CD4-positive, alpha-beta T cell treated with Interleukin-6 for 4 hours (primary cell): ENCODE measurements at regions not wholly inside any gene's neighbourhood (a gene's known extent, or its start where the extent isn't known, plus 50 kb on each side); places are given as distances from the start of the nearest gene placed in this dataset.
"Not testable (repeated sequence)": the region's sequence is repeated elsewhere in the genome, so short reads cannot be mapped to it uniquely, and the experiment has no call there.

Experiments used
- DNase-seq: peaks from one replicate; pipeline ENCODE4 v3.0.0-alpha.2; 2020; ENCODE audit warnings: mixed read lengths

- DNase-seq: no peak
Measured at GRCh38 chr4:27775156-27775555, 914.5 kb downstream of the STIM2 start.

GRCh38 chr4:27779827-27780226 lies 919.2 kb downstream of the STIM2 start:
- no peak for DNase-seq

GRCh38 chr4:27787195-27787594 lies 926.6 kb downstream of the STIM2 start:
- DNase-seq: no peak

GRCh38 chr4:27789773-27790172 lies 929.1 kb downstream of the STIM2 start:
- no peak for DNase-seq

GRCh38 chr4:27790911-27791310 lies 930.3 kb downstream of the STIM2 start:
- DNase-seq: no peak

GRCh38 chr4:27791640-27792039 lies 931.0 kb downstream of the STIM2 start:
- DNase-seq: no peak

- DNase-seq: no peak
Measured at GRCh38 chr4:27807207-27807606, 946.6 kb downstream of the STIM2 start.

GRCh38 chr4:27811948-27812347 lies 951.3 kb downstream of the STIM2 start:
- no peak for DNase-seq

GRCh38 chr4:27813226-27813625 lies 952.6 kb downstream of the STIM2 start:
- not testable (repeated sequence) for DNase-seq

- DNase-seq: not testable (repeated sequence)
Measured at GRCh38 chr4:27813699-27814425, 953.2 kb downstream of the STIM2 start.

GRCh38 chr4:27819246-27819645 lies 958.6 kb downstream of the STIM2 start:
- no peak for DNase-seq

GRCh38 chr4:27828843-27829242 lies 968.2 kb downstream of the STIM2 start:
- DNase-seq: no peak

GRCh38 chr4:27830251-27830650 lies 969.6 kb downstream of the STIM2 start:
- DNase-seq: no peak

GRCh38 chr4:27835851-27836250 lies 975.2 kb downstream of the STIM2 start:
- no peak for DNase-seq

- DNase-seq: no peak
Measured at GRCh38 chr4:27836523-27836922, 975.9 kb downstream of the STIM2 start.

- DNase-seq: no peak
Measured at GRCh38 chr4:27843776-27844175, 983.1 kb downstream of the STIM2 start.

GRCh38 chr4:27844376-27844775 lies 983.7 kb downstream of the STIM2 start:
- no peak for DNase-seq

GRCh38 chr4:27846951-27847350 lies 986.3 kb downstream of the STIM2 start:
- DNase-seq: no peak

- DNase-seq: no peak
Measured at GRCh38 chr4:27861381-27861787, 1000.7 kb downstream of the STIM2 start.

- DNase-seq: no peak
Measured at GRCh38 chr4:27861802-27862201, 1001.2 kb downstream of the STIM2 start.

GRCh38 chr4:27873596-27873995 lies 1013.0 kb downstream of the STIM2 start:
- DNase-seq: no peak

- no peak for DNase-seq
Measured at GRCh38 chr4:27881705-27882104, 1021.1 kb downstream of the STIM2 start.

GRCh38 chr4:27886120-27886519 lies 1025.5 kb downstream of the STIM2 start:
- DNase-seq: no peak

- DNase-seq: no peak
Measured at GRCh38 chr4:27887646-27888045, 1027.0 kb downstream of the STIM2 start.

- no peak for DNase-seq
Measured at GRCh38 chr4:27888505-27888904, 1027.9 kb downstream of the STIM2 start.
